Posterior cingulate gyrus (tissue), 11 donors: ENCODE measurements at regions not wholly inside any gene's neighbourhood (a gene's known extent, or its start where the extent isn't known, plus 50 kb on each side); places are given as distances from the start of the nearest gene placed in this dataset.

ENCODE experiments used
- DNase-seq, 10 donors: peaks; one replicate each; pipeline versions ENCODE4 v3.0.0 to v3.0.0-alpha.2; 2020 to 2021; ENCODE audit warnings: mixed read lengths in 3 of 10
- intact Hi-C: fragments of 100-400 bp; cut with DNase I; formaldehyde crosslinking; loops from one replicate; pipeline ENCODE4 v1.15.1; 2023

DNA sequence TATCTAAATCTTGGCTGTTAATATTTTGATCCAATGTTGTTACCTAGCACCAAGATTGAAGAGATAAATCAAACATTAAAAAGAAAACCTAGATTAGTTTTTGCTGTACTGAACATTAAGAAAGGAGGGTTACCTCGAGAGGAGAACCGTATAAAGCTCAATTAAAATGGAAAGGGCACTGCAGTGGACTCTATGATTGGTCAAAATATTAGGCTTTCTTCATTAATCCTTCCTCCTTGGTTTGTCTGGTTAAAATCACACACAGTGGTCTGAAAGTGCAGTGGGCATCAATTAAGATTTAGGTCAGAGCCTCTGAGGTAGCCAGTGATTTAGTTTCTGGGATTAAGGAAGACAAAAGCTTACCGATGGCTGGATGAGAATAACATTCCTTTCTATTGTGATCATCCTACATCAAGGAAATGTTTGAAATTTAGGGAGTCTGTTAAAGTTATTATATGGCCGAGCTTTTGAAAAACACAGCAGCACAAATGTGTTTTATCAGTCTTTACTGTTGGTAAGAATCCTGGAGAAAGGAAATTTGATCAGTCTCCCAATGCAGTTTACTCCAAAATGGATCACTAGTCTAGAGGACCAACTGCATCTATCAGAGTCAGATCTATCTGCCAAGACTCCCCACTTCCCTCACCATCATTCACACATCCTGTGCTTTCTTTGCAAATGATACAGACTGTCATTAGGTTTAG is 134.6 kb upstream of the NEDD9 start:
- intact Hi-C loops, result no loop called here
- DNase-seq, result no peak

DNA sequence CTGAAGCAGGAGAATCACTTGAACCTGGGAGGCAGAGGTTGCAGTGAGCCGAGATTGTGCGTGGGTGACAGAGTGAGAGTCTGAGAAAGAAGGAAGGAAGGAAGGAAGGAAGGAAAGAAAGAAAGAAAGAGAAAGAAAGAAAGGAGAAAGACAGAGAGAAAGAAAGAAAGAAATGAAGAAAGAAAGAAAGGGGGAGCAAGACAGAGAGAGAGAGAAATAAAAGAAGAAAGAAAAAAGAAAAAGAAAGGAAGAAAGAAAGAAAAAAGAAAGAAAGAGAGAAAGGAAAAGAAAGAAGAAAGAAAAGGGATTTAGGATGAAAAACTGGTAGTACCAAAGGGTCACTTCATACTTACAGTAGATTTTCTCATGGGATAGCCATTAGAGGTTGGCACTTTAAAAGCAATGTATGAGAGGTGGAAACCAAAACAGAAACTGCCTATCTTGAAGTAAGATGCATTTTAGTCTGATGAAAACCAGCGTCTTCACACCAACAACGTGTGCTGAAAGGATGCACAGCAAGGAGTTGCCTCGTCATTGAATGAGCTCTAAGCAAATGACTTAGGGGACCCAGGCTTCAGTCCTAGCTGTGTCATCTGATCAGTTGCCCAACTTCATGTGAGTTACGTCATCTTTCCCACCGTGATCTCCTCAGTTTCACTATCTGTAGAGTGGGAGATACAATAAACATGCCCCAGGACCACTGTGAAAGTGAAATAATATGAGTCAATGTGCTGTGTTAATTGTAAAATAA is 133.9 kb upstream of the NEDD9 start:
- intact Hi-C loops, result no loop called here

DNA sequence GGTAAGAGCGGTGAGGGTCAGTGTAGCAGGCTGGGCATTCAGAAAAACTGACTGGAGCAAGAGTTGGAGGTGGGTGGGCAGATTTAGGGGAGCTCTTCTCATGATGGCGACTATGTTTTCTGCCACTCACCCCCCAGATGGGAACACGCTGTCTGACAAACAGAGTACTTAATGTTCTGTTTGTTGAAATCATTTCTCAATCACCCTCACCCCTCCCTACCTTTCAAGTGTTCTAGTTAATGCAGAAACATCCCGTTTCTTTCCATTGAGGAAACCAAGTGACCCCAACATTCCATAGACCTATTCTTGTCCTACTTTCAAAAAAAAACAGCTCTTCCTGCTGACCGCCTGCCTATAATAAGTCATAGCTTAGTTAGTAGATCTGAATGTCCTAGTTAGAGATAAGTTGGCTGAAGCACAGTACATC is 132.5 kb upstream of the NEDD9 start:
- intact Hi-C loops, result no loop called here
- no peak for DNase-seq

More for the DNA sequence above, 133.9 kb upstream of the NEDD9 start:
- DNase-seq, result no peak

DNA sequence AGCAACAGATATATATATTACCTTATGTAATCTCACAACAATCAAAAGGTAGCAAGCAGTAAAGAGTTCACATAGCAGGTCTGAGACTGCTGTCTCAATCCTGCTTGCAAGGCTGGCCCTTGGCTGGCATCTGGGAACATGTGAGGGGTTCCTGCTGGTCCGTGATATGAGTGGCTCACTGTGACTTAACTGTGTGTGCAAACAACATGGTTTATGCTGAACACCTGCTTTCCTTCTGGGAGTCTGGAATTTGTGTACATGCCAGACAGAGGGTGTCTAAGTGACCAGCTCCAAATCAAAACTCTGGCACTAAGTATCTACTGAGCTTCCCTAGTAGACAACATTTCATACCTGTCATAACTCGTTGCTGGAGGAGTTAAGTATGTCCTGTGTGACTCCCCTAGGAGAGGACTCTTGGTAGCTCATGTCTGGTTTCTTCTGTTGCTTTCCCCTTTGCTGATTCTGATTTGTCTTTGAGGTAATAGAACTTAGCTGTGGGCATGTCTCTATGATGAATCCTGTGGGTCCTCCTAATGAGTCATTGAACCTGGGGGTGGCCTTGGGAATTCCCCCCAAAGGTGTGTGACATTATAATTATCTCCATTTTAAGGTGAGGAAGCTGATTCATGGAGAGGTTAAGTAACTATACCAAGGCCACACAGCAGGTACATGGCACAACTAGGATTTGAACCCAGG is 131.6 kb upstream of the NEDD9 start:
- intact Hi-C loops, result no loop called here
- DNase-seq, result no peak

DNA sequence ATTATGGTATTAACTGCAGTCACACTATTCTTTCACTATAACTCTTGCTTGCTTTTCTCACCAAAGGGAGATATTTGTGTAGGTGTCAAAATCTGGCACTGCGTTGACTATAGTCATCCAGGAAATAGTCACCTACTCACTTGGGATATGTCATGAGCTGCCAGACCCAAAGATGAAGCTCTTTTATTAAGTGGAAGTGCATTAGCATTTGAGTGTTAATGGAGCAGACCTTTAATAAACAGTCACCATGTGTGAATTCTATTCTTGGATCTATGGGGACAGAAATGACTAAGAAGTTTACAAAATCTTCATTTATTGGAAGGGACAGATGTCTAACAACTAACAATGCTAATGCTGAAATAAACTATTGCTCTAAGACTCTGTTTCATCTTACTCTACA is 130.1 kb upstream of the NEDD9 start:
- DNase-seq, result no peak

DNA sequence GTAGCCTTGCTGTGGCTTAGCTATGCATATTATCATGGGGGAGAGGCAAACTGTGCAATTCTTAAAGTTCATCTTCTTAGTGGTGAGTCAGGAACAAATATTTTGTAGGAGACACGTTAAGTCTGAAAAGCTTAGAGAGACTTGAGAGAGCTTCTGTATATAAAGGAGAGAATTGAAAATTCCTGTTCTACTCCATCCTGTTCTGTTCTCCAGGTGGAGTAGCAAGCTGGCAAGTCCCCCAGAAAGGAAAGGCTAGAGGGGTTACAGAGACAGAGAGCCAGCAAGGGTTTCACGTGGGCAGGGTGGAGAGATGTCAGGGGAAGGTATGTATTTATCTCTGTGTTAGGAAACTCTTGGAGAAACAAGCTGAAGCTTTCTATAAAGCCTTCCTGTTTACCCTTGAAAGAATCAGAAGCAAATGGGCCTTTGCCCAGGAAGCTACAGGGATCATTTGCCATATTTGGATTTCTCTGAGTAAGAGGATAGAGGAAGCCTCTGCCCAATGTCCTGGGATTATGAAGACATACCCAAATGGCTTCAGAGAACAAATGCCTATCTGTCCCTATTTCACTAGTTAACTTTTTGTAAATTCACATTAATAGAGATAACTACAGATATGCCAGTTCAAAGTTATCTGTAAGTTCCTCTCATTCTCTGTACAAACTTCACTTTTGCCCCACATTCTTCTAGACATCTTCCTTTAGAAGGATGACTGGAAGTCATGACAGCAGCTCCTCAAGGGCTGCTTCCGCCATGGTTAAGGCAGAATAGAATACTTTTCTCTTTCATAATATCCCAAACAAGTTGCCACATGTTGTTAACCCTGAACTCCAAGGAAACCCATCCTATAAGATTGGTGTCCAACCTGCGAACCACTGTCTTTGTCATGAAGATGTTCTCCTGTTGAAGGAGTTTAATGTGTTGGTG is 126.7 kb upstream of the NEDD9 start:
- intact Hi-C loops, result no loop called here
- DNase-seq, result no peak

More for the DNA sequence above, 130.1 kb upstream of the NEDD9 start:
- intact Hi-C loops, result no loop called here

DNA sequence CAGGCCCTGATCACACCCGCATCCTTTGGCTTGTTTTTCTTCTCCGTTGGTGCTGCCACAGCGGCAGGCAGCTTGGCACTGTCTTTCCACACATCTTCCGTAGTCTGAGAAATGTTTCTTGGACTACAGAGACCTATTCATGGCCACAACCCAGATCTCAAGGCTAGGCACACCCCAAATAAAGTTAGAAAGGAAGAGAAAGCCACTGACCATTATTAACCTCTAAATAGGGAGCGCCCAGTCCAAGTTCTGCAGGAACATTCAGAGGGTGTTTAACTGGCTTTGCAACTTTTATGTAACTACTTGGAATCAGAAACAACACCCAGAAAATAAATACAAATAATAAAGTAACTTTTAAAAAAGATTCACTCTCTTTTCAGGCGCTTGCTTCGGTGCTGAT is 124.8 kb upstream of the NEDD9 start:
- no peak for DNase-seq
- intact Hi-C loops, result no loop called here

DNA sequence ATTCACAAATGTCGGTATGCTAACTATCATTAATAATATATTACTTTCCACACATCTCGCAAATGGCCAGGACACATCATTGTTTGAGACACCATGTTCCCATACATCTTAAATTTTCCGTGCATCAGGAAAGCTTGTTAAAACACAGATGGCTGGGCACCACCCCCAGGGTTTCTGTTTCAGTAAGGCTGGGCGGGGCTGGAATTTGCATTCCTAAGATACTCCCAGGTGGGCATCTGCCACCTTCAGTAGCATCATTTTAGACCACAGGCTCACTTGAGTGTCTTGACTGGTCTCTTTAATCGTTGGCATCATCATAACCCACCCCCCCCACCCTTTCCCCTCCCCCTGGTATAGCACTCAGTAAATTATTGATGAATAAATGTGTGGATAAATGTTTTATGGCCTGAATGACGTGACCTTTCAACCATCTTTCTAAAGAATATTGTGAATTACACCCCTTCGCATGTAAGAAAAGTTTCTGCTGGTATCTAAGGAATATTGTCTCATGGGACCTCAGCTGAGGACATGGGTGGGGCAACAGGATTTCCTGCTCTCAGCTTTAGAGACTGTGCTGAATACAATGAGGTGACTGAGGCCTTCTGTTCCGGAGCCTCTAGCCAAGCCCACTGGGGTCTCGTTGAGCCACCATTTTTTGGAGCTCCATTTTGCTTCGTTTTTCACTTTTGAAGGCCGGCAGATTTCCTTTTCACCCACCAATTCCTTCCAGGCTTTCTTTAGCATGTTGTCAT is 124.1 kb upstream of the NEDD9 start:
- DNase-seq, result no peak
- intact Hi-C loops, result no loop called here

DNA sequence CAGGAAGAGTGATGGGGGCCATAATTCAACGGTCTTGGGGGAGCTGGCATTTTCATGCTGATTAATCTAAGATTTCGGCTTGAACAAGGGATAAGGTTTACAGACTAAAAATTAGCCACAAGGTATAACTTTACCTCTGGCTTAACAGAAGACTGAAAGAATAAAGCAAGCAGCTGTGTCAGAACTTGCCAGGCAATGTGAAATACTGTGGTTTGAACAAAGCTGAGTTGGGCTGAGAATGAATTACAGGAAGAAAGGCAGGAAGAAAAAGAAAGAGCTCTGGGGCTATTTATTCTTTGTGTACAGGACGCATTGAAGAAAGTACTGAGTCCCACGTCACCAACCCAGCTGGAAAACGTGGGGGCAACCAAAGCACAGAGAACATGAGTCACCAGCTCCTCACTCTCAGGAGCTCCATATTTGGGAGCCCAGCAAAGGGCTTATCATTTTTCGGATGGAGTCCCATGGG is 121.5 kb upstream of the NEDD9 start:
- peak in 8 of 10 donors; percentile 30 to 90 (median 66) for DNase-seq

DNA sequence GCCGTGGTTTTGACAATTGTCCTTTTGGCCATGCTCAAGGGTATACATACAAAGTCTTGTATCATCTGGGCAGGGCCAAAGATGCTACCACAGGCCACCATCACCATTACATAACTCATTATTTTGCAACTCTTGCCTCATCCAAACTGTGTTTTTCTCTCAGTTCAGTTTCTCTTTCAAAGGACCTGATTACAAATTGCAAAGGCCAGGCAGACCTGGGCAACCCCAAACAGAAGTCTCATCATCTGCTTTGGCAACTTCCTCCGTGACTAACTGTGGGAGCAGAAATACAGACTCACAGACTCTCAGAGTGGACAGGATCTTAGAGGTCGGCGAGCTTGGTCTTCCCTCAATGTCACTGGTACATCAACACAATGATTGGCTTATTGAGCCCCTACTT is 117.8 kb upstream of the NEDD9 start:
- DNase-seq, result no peak
- intact Hi-C loops, result no loop called here

More for the DNA sequence above, 121.5 kb upstream of the NEDD9 start:
- intact Hi-C loops, result no loop called here

DNA sequence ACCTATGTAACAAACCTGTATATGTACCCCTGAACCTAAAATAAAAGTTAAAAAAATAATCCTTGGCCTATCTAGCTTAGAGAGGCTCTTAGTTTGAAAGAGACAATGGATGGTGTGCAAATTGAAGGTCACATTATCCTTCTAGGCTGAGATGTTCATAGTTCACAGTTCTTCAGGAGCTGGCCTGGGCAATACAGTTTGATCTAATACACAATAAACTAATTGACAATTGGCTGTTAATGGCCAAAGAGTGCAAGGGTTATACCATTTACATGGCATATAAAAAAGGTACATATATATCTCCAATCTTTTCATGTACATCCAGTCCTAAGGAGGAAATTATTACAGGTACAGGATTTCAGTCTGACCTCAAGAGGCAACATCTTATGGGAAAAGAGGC is 117.4 kb upstream of the NEDD9 start:
- no peak for DNase-seq
- intact Hi-C loops, result no loop called here

DNA sequence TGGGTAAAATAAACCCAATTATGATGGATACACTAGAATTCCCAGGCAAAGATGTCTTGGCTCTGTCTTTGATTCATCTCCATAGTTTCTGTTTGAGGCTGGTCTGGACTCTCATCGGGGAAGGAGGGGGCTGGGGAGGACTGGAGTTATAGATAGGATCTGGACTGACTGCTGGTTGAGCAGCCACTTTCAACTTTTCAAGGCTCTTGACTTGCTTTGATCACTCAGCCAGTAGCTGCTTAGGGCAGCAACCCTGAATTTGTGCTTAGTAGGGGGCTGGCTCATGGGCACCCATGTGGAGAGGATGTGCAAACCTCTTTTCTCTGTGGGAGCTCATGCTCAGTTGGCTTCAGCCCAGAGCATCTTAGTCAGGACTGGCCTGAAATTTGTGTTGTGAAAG is 114.0 kb upstream of the NEDD9 start:
- DNase-seq, result no peak

DNA sequence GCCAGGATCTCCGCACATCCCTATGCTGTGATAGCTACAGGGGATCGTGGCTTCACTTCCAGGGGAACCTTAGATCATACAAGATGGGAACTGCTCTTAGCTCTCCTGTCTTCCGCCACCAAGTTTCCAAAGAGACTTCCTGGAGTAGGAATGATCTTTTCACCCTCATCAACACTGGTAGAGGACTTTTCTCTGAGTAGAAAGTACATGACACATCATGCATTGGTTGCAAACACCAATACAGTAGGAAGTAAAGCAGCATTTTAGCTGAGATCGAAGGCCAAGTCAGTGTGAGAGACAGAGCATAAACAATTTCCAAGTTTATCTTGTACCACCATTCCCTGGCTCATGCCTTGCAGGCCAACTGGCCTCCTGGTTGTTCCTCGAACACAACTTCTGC is 113.1 kb upstream of the NEDD9 start:
- DNase-seq, result no peak
- intact Hi-C loops, result no loop called here

More for the DNA sequence above, 114.0 kb upstream of the NEDD9 start:
- intact Hi-C loops, result no loop called here

DNA sequence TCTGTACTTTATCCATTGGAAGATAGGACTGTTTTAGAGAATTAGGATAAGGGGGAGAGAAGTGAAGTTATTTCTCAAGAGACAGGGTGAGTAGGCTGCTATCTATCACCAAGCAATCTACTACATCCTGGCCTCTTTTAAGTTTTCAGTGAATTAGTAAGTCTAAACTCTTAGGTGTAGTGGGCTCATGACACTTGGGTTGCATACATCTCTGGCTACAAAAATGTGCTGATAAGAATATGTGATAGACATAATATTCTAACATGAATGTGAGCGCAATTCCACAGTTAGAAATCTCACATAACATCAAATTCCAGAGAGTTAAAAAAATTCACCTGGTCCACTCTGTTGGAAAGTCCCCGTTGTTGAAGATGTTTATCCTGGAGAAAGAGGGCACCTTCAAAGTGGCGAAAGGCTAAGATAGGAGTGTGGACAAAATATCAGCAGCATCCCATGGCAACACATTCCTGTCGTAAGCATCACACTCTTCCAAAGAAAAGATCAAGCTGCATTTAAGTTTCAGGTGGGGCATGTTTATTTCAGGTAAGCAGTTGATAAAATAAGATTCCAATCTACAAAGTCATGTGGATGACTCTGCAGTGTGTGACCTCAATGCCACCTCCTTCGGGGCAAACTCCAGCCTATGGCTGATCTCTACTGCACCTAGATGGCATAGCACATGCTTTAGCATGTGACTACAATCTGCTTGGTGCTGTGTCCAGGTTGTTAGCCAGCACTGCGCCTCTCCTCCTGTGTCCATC is 111.7 kb upstream of the NEDD9 start:
- intact Hi-C loops, result no loop called here
- no peak for DNase-seq

DNA sequence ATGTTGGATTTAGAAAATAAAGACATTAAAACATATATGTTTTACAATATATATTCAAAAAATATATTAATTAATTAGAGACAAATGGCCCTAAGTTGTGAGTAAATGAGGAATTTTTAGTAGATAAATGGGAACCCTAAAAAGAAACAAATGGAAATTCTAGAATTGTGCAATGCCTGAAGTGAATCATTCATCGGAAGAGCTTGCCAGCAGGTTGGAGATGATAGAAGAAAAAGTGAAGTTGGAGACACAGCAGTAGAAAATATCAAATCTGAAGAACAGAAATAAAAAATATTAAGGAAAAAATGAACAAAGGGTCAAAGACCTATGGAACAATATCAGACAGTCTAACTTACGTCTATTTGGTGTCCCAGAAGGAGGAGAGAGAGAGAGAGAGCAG is 109.4 kb upstream of the NEDD9 start:
- intact Hi-C loops, result no loop called here
- no peak for DNase-seq

DNA sequence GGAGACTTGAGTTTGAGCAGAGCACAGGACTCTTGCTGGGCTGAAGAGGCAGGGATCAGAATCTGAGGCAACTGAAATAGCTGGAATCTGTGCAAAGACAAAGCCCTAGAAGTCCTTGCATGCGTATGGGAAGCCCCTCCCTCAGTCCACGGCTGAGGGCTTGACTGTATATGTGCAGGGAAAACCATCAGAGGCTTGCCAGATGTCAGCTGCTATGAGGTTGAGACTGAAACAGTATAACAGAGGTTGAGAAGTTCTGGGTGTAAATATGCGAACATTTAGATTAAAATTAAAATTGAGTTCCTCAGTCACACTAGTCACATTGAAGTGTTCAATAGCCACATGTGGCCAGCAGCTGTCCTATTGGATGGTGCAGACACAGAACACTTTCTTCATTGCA is 108.8 kb upstream of the NEDD9 start:
- intact Hi-C loops, result no loop called here
- no peak for DNase-seq

DNA sequence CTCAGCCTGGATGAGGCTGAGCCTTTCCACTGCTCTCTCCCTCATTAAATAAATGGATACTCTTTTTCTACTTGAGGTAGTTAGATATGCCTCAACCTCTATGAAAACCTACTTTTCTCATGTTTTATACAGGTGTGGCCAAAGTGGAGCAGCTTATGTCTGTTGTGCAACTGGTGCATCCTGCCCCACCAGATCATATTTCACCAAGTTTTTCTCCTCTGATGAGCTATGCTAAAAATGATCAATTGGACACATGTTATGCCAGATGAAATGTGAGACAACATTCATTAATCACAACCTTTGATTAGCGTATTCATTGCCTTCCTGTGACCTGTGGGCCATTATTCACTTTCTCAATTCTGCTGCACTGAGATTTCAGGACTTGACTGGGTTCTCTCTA is 106.9 kb upstream of the NEDD9 start:
- DNase-seq, result no peak
- intact Hi-C loops, result no loop called here

DNA sequence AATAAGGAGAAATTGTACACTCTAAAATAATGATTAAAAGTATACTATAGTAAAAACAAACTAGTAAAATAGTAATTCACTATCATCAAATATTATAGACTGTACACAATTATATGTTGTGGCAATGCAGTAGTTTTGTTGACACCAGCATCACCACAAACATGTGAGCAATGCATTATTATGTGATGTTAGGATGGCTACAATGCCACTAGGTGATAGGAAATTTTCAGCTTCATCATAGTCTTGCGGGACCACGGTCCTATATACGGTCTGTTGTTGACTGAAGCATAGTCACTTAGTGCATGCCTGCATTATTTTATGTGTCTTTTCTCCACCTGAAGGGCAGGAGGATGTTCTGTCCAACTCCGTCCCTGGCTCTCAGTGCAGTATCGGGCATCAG is 104.8 kb upstream of the NEDD9 start:
- intact Hi-C loops, result no loop called here
- DNase-seq, result no peak

DNA sequence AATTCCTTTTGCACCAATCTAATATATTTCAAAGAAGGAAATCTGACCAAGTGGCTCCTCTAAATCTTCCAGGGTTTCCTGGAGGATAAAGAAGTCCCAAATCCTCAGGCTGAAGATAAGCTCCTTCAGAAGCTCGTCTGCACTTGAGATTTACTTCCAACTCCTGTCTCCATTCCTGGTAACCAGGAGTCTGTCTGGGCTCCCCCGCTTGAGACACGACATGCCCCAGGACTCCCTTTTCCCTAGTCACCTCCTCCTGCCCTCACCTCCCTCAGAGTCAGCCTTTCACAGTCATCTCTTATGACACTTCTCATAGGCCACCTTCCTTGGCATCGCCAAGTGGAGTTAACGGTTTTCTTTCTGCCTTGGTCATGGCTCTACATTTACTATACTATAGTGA is 103.4 kb upstream of the NEDD9 start:
- DNase-seq, result no peak
- intact Hi-C loops, result no loop called here
